SHP77 treated with DMSO at 0.1 percent for 48 hours (cell line): ENCODE measurements at regions not wholly inside any gene's neighbourhood (a gene's known extent, or its start where the extent isn't known, plus 50 kb on each side); places are given as distances from the start of the nearest gene placed in this dataset.
A peak's percentile ranks its signal among the peaks of the same experiment; 100 is the strongest.

ENCODE experiments used
- DNase-seq: peaks from one replicate; lab custom pipeline; 2025; lab: John Stamatoyannopoulos, UW

GRCh38 chr5:166320920-166321480, 1970.4 kb upstream of the WWC1 start:
- no peak for DNase-seq

GRCh38 chr5:166324372-166324771, 1967.1 kb upstream of the WWC1 start:
- DNase-seq = no peak

GRCh38 chr5:166329149-166329800, 1962.2 kb upstream of the WWC1 start:
- DNase-seq = no peak

GRCh38 chr5:166330036-166330435, 1961.4 kb upstream of the WWC1 start:
- no peak for DNase-seq

- no peak for DNase-seq
Observed at GRCh38 chr5:166331521-166331920, 1959.9 kb upstream of the WWC1 start.

- DNase-seq = no peak
Observed at GRCh38 chr5:166338801-166339200, 1952.6 kb upstream of the WWC1 start.

- no peak for DNase-seq
Observed at GRCh38 chr5:166340039-166340438, 1951.4 kb upstream of the WWC1 start.

GRCh38 chr5:166341740-166342337, 1949.6 kb upstream of the WWC1 start:
- DNase-seq = peak; percentile 20

GRCh38 chr5:166342402-166342801, 1949.0 kb upstream of the WWC1 start:
- DNase-seq = no peak

- no peak for DNase-seq
Observed at GRCh38 chr5:166346726-166347374, 1944.6 kb upstream of the WWC1 start.

- no peak for DNase-seq
Observed at GRCh38 chr5:166349046-166349445, 1942.4 kb upstream of the WWC1 start.

- DNase-seq = no peak
Observed at GRCh38 chr5:166353580-166353979, 1937.9 kb upstream of the WWC1 start.

GRCh38 chr5:166354332-166354731, 1937.1 kb upstream of the WWC1 start:
- DNase-seq = no peak

GRCh38 chr5:166356096-166356495, 1935.3 kb upstream of the WWC1 start:
- no peak for DNase-seq

GRCh38 chr5:166358127-166358830, 1933.2 kb upstream of the WWC1 start:
- no peak for DNase-seq

GRCh38 chr5:166363087-166363760, 1928.2 kb upstream of the WWC1 start:
- DNase-seq = peak; percentile 45

- DNase-seq = no peak
Observed at GRCh38 chr5:166365164-166365563, 1926.3 kb upstream of the WWC1 start.

- no peak for DNase-seq
Observed at GRCh38 chr5:166367391-166367790, 1924.1 kb upstream of the WWC1 start.

GRCh38 chr5:166369346-166369745, 1922.1 kb upstream of the WWC1 start:
- DNase-seq = no peak

GRCh38 chr5:166369807-166370206, 1921.6 kb upstream of the WWC1 start:
- DNase-seq = no peak

GRCh38 chr5:166370928-166371690, 1920.3 kb upstream of the WWC1 start:
- DNase-seq = no peak
